DOHH2 (cell line): ENCODE measurements at regions not wholly inside any gene's neighbourhood (a gene's known extent, or its start where the extent isn't known, plus 50 kb on each side); places are given as distances from the start of the nearest gene placed in this dataset.

Experiments used
- H3F3A ChIP-seq: fragments of 200-600 bp; sonication (generic), shearing (Covaris generic); 2 replicates; pipeline ENCODE4 v1.6.0; 2016; ENCODE audit warnings: antibody characterized with exemption, mild to moderate bottlenecking; ENCODE audit not compliant: control insufficient read depth, insufficient read depth
- H3K27ac ChIP-seq: fragments of 200-600 bp; sonication (generic); 2 replicates; pipeline ENCODE4 v1.5.1; 2014; ENCODE audit warnings: low read depth, mild to moderate bottlenecking, low read length, moderate library complexity
- H3K27me3 ChIP-seq: fragments of 200-600 bp; sonication (generic); 2 replicates; pipeline ENCODE4 v1.6.1; 2014; ENCODE audit warnings: mild to moderate bottlenecking, low read length, mixed read lengths; ENCODE audit not compliant: control insufficient read depth
- H3K36me3 ChIP-seq: fragments of 200-600 bp; sonication (generic); 2 replicates; pipeline ENCODE4 v1.6.1; 2014; ENCODE audit warnings: mild to moderate bottlenecking, low read length, moderate library complexity, mixed read lengths; ENCODE audit not compliant: control insufficient read depth
- H3K4me1 ChIP-seq: fragments of 200-600 bp; sonication (generic); 2 replicates; pipeline ENCODE4 v1.6.1; 2014; ENCODE audit warnings: mild to moderate bottlenecking, low read length, mixed read lengths; ENCODE audit not compliant: control insufficient read depth
- H3K4me2 ChIP-seq: fragments of 200-600 bp; sonication (generic); 2 replicates; pipeline ENCODE4 v1.6.0; 2014; ENCODE audit warnings: mild to moderate bottlenecking, low read length, moderate library complexity
- H3K4me3 ChIP-seq: fragments of 200-600 bp; sonication (generic); 2 replicates; pipeline ENCODE4 v1.5.1; 2014; ENCODE audit warnings: mild to moderate bottlenecking, low read length, mixed read lengths
- H3K79me2 ChIP-seq: fragments of 200-600 bp; sonication (generic); 2 replicates; pipeline ENCODE4 v1.6.1; 2014; ENCODE audit warnings: mild to moderate bottlenecking, low read length, mixed read lengths; ENCODE audit not compliant: control insufficient read depth
- H3K9me2 ChIP-seq: fragments of 200-600 bp; sonication (generic); replicated peaks from 2 replicates; pipeline ENCODE4 v1.6.1; 2014; ENCODE audit warnings: mild to moderate bottlenecking, low read length, mixed read lengths; ENCODE audit not compliant: control insufficient read depth
- H3K9me3 ChIP-seq: fragments of 200-600 bp; sonication (generic); 2 replicates; pipeline ENCODE4 v1.6.1; 2014; ENCODE audit warnings: antibody characterized with exemption, low read length, mixed read lengths; ENCODE audit not compliant: control insufficient read depth, insufficient read depth
- H4K20me1 ChIP-seq: fragments of 200-600 bp; sonication (generic); 2 replicates; pipeline ENCODE4 v1.6.0; 2014; ENCODE audit warnings: low read depth, mild to moderate bottlenecking, antibody characterized with exemption, low read length, moderate library complexity; ENCODE audit not compliant: control insufficient read depth, insufficient read depth
- EZH2phosphoT487 ChIP-seq: fragments of 200-600 bp; sonication (generic); IDR thresholded peaks from 2 replicates; pipeline ENCODE4 v1.6.1; 2017; ENCODE audit warnings: borderline replicate concordance, mild to moderate bottlenecking, antibody characterized with exemption, low read length, moderate library complexity, mixed read lengths
- TF ChIP-seq, protein P1 (sequence below): fragments of 200-600 bp; sonication (generic); IDR thresholded peaks from one replicate; pipeline ENCODE4 v1.5.1; 2014; ENCODE audit warnings: antibody characterized with exemption, mild to moderate bottlenecking, low read depth, low read length; ENCODE audit not compliant: poor library complexity, severe bottlenecking

DNA sequence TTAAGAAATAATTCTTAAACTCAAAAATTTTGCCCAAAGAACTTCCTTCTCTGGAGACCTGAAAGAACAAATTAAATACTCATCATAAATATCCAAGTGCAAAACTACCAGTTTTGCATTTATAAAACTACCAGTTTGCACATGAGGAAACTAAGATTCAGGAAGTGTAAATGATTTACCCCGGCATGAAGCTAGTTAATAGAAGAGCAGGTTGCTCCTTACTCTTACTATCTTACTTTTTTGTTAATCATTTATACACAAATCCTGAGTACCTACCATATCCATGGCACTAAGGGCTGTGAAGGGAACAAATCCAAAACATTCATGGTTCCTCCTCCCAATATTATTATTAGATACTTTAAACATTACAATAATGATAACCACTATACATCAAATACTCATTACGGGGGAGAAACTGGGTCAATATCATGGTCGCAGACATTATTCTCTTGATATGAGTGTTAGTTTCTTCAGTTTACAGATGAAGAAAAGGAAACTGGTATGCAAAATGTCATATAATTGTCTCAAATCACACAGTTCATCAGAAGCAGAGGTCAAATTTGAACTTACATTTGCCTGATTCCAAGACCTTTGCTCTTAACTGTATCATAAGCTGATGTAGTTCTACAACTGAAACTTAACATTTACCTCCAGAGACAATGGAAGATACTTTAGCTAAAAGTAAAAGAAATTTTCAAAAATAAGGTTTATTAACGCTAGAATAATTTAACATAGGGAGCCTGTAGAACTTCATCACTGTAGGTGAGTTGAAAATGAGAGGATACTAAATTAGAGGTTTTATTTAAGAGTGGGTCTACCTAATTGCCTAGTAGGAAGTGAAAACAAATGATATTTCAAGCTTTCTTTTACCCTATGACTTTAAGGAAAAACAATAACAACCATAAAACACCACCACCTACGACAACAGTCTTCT lies 74.5 kb downstream of the FAM76B start:
- Histone ChIP-seq H3F3A (peaks cover 39% of the 10 kb centered on the region), H3K27me3 (no peaks in the 10 kb centered on the region), H3K4me2 (peak overlapping the region; percentile 72), H3K4me3 (peak overlapping the region; percentile 61), H3K27ac (peak overlapping the region; percentile 94), H4K20me1 (no peaks in the 10 kb centered on the region), H3K36me3 (peaks cover 19% of the 10 kb centered on the region), H3K9me2 (no peaks in the 10 kb centered on the region), H3K9me3 (no peaks in the 10 kb centered on the region), H3K4me1 (peaks cover 99% of the 10 kb centered on the region), H3K79me2 (no peaks in the 10 kb centered on the region)
- TF ChIP-seq, protein P1, sequence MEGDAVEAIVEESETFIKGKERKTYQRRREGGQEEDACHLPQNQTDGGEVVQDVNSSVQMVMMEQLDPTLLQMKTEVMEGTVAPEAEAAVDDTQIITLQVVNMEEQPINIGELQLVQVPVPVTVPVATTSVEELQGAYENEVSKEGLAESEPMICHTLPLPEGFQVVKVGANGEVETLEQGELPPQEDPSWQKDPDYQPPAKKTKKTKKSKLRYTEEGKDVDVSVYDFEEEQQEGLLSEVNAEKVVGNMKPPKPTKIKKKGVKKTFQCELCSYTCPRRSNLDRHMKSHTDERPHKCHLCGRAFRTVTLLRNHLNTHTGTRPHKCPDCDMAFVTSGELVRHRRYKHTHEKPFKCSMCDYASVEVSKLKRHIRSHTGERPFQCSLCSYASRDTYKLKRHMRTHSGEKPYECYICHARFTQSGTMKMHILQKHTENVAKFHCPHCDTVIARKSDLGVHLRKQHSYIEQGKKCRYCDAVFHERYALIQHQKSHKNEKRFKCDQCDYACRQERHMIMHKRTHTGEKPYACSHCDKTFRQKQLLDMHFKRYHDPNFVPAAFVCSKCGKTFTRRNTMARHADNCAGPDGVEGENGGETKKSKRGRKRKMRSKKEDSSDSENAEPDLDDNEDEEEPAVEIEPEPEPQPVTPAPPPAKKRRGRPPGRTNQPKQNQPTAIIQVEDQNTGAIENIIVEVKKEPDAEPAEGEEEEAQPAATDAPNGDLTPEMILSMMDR: no peak
- no peak for TF ChIP-seq EZH2phosphoT487

DNA sequence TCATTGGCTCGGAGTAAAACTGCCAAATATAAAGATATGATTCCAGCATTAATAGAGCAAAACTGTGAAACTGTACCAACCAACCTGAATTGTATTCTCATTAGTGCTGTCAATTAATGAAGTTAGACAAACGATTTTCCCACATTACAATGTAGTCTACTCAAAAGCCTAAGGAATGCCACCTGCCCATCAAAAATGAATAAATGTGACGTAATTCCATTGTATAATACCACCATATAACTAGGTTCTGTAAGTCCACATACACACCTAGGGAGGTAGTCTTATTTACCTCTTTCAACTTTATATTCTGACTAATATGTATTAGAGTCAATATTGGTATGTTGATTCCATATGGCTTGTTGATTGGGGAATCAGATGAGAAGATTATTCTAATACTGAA lies 76.2 kb downstream of the FAM76B start:
- H3K4me2 ChIP-seq: peak overlapping the region; percentile 72; the same call in 1 of the 2 replicates
- no peaks in the 10 kb centered on the region for H3K9me2 ChIP-seq
- no peak for TF ChIP-seq EZH2phosphoT487
- TF ChIP-seq, protein P1: no peak
- H3F3A ChIP-seq: peaks cover 39% of the 10 kb centered on the region
- H3K36me3 ChIP-seq: peaks cover 17% of the 10 kb centered on the region
- H3K27me3 ChIP-seq: no peaks in the 10 kb centered on the region
- H3K9me3 ChIP-seq: no peaks in the 10 kb centered on the region
- H3K4me3 ChIP-seq: peak overlapping the region; percentile 61
- no peaks in the 10 kb centered on the region for H4K20me1 ChIP-seq
- no peaks in the 10 kb centered on the region for H3K79me2 ChIP-seq
- peaks cover 94% of the 10 kb centered on the region for H3K4me1 ChIP-seq
- peak overlapping the region; percentile 94 for H3K27ac ChIP-seq

DNA sequence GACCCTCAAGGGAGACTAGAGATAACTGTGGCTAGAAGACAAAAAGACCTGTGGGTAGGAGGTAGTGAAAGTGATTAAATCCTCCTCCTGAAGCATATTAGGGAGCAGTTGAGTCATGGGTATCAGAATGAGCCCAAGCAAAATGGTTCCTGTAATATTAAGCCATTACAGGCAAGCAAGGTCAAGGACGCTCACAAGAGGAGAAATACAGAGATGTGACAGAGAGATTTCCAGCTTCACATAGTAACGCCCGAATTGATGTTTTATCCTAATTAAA lies 77.7 kb downstream of the FAM76B start:
- Histone ChIP-seq H3K4me3 (peak overlapping the region; percentile 40), H3K36me3 (peaks cover 5% of the 10 kb centered on the region; the same call in 1 of the 2 replicates), H3K27me3 (no peaks in the 10 kb centered on the region), H3F3A (peaks cover 26% of the 10 kb centered on the region), H3K4me1 (peaks cover 90% of the 10 kb centered on the region), H4K20me1 (no peaks in the 10 kb centered on the region), H3K79me2 (no peaks in the 10 kb centered on the region), H3K9me3 (no peaks in the 10 kb centered on the region), H3K9me2 (no peaks in the 10 kb centered on the region), H3K27ac (peak overlapping the region; percentile 53), H3K4me2 (peak overlapping the region; percentile 56)
- TF ChIP-seq EZH2phosphoT487: no peak
- TF ChIP-seq, protein P1: no peak
